Keratinocyte (primary cell): ENCODE measurements at regions not wholly inside any gene's neighbourhood (a gene's known extent, or its start where the extent isn't known, plus 50 kb on each side); places are given as distances from the start of the nearest gene placed in this dataset.

Source experiments
- CTCF ChIP-seq, 3 experiments: IDR thresholded peaks in 1 of 3; conservative IDR thresholded peaks in 1 of 3; optimal IDR thresholded peaks in 1 of 3; 2 replicates in 2 of 3; 3 replicates in 1 of 3; pipeline versions ENCODE3 to v1.5.1; 2011; ENCODE audit warnings: low read length in 3 of 3, mild to moderate bottlenecking in 3 of 3, moderate library complexity in 2 of 3, control low read depth in 1 of 3, inconsistent platforms in 1 of 3; ENCODE audit not compliant: insufficient read depth in 2 of 3; ENCODE audit errors: extremely low read depth in 1 of 3
- EZH2 ChIP-seq: IDR thresholded peaks from one replicate; pipeline ENCODE4 v1.6.1; 2012; ENCODE audit warnings: inconsistent platforms, mild to moderate bottlenecking, low read length, moderate library complexity

GRCh38 chr4:42313872-42314271, 83.4 kb upstream of the SHISA3 start:
- TF ChIP-seq CTCF (optimal IDR thresholded peaks at IDR 0.05 in 1 of 3, IDR thresholded peaks at IDR 0.05 in 1 of 3, conservative IDR thresholded peaks at IDR 0.05 in 1 of 3; ENCODE audit: extremely low read depth in 1 of 3, insufficient read depth in 2 of 3, low read length in 3 of 3) (no peak), EZH2 (no peak)
